ENCODE measurements at regions not wholly inside any gene's neighbourhood (a gene's known extent, or its start where the extent isn't known, plus 50 kb on each side); places are given as distances from the start of the nearest gene placed in this dataset.

GRCh38 chr5:96067251-96067650 lies 105.6 kb upstream of the ELL2 start:
- Histone ChIP-seq H3K27me3 (replicated peaks in 1 of 2; ENCODE audit: control insufficient read depth in 2 of 2, insufficient read depth in 2 of 2, low read length in 1 of 2) (no peaks in the 10 kb centered on the region), H3K79me2 (ENCODE audit: control insufficient read depth, insufficient read depth, low read length) (no peaks in the 10 kb centered on the region), H3K9me3 (replicated peaks; ENCODE audit: control insufficient read depth, insufficient read depth, low read length) (no peaks in the 10 kb centered on the region), H2AFZ (ENCODE audit: control insufficient read depth, low read depth, low read length) (no peak overlapping the region), H3K4me2 (ENCODE audit: control insufficient read depth, insufficient read depth) (no peak overlapping the region), H3K9ac (ENCODE audit: control insufficient read depth, insufficient read depth, low read length) (no peak overlapping the region), H4K20me1 (ENCODE audit: control insufficient read depth, insufficient read depth) (no peaks in the 10 kb centered on the region), H3K4me1 (ENCODE audit: control insufficient read depth, insufficient read depth, low read length) (peaks cover 5% of the 10 kb centered on the region), H3K27ac (ENCODE audit: control insufficient read depth, insufficient read depth) (no peak overlapping the region), H3K4me3 (no peak overlapping the region), H3K36me3 (ENCODE audit: control insufficient read depth in 2 of 2, insufficient read depth in 2 of 2, low read length in 1 of 2) (no peaks in the 10 kb centered on the region)
- SMC1A ChIA-PET (ENCODE audit: uncharacterized antibody, unreplicated experiment), result no interaction called here
- 100% methylated on average over 1 of the region's 1 CpG for WGBS (ENCODE audit: insufficient coverage, insufficient replicate concordance, low lambda C conversion rate, missing lambda C conversion rate)
- intact Hi-C loops (cut with micrococcal nuclease; ENCODE audit: unreplicated experiment) (no loop called here), in situ Hi-C loops (cut with MboI) (no loop called here)
- BruUV-seq (replicated peaks), result no TSS peak
- no peak for FAIRE-seq
- no peak for ATAC-seq
- DNase-seq (ENCODE audit: low read depth, low spot score), result no peak
- POLR2A ChIA-PET, result interaction anchor here (0.6 kb wide), 1 partner anchor 9 kb away, joined by 4 read pairs; no protein-coding TSS in a partner anchor
- CTCF ChIA-PET, result no interaction called here
- RAD21 ChIA-PET (ENCODE audit: unreplicated experiment), result no interaction called here
- no peak for TF ChIP-seq PRDM15 (CRISPR knock-in tag; IDR thresholded peaks at IDR 0.05)
- TF ChIP-seq ZNF217 (IDR thresholded peaks at IDR 0.05), result no peak
- no peak for TF ChIP-seq CREB1 (IDR thresholded peaks at IDR 0.05; ENCODE audit: low read depth)
- no peak for TF ChIP-seq NR2F1 (conservative IDR thresholded peaks at IDR 0.05)
- no peak for TF ChIP-seq EGR1 (IDR thresholded peaks at IDR 0.05; ENCODE audit: borderline replicate concordance in 1 of 2, low read depth in 2 of 2, low read length in 2 of 2)
- TF ChIP-seq CBFB (IDR thresholded peaks at IDR 0.05; ENCODE audit: low read depth), result no peak
- no peak for TF ChIP-seq IRF3 (IDR thresholded peaks at IDR 0.05)
- no peak for TF ChIP-seq JUNB (IDR thresholded peaks at IDR 0.05)
- TF ChIP-seq YBX1 (IDR thresholded peaks at IDR 0.05), result no peak
- no peak for TF ChIP-seq SIN3A (IDR thresholded peaks at IDR 0.05; ENCODE audit: low read depth, low read length)
- no peak for TF ChIP-seq IKZF1 (conservative IDR thresholded peaks at IDR 0.05)
- TF ChIP-seq ZSCAN29 (IDR thresholded peaks at IDR 0.05), result no peak
- no peak for TF ChIP-seq SUZ12 (IDR thresholded peaks at IDR 0.05; ENCODE audit: unreplicated experiment)
- no peak for TF ChIP-seq REST (IDR thresholded peaks at IDR 0.05; ENCODE audit: low read depth, low read length)
- TF ChIP-seq ZBTB33 (IDR thresholded peaks at IDR 0.05), result no peak
- TF ChIP-seq CHD2 (IDR thresholded peaks at IDR 0.05; ENCODE audit: borderline replicate concordance, low read depth, low read length), result no peak
- no peak for TF ChIP-seq ZNF384 (IDR thresholded peaks at IDR 0.05; ENCODE audit: borderline replicate concordance, low read depth, low read length)
